ENCODE measurements at regions not wholly inside any gene's neighbourhood (a gene's known extent, or its start where the extent isn't known, plus 50 kb on each side); places are given as distances from the start of the nearest gene placed in this dataset.

- no peak for TF ChIP-seq GATA3 (IDR thresholded peaks at IDR 0.05; ENCODE audit: low read depth, low read length)
- no peak for TF ChIP-seq GATA2 (IDR thresholded peaks at IDR 0.05; ENCODE audit: low read depth, low read length)
These were observed 260.6 kb downstream of the CCSER2 start for GRCh38 chr10:84588971-84589370.
